Activated CD8-positive, alpha-beta memory T cell treated with anti-CD3 and anti-CD28 coated beads, Interleukin-2, amount 50 U/mL, for 48 hours (primary cell): ENCODE measurements at regions not wholly inside any gene's neighbourhood (a gene's known extent, or its start where the extent isn't known, plus 50 kb on each side); places are given as distances from the start of the nearest gene placed in this dataset.

ENCODE experiments used
- DNase-seq: peaks from one replicate; pipeline ENCODE4 v3.0.0-alpha.2; 2020

DNA sequence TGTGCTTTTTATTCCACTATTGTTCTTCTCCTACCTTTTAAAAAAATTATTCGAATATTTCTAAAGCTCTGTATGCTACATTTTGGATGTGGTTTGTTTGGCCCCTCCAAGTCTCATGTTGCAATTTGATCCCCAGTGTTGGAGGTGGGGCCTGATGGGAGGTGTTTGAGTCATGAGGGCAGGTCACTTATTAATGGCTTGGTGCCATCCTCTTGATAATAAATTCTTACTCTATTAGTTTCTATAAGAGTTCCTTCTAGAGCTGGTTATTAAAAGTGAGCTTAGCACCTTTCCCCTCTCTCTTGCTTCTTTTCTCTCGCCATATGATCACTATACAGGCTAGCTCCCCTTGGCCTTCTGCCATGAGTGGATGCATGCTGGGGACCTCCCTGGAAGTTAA, 445.6 kb upstream of the PDE3A start:
- no peak for DNase-seq

DNA sequence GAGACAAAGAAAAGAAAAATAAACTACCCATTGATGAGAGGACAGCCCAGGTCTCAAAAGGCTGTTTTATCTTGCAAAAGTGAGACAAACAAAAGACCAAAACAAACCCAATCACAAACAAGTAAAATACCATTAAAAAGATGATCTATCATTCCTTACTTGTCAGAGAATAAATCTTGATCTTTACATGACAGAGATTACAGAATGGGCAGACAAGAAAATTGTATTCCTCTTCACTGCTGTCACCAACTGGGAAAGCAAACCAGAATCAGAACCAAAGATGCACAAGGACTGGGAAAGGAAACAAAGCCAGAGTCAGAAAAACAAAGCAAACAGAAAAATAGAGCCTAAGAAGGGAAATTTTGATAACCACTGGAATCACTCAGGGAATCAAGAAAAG, 444.0 kb upstream of the PDE3A start:
- no peak for DNase-seq

GRCh38 chr12:19925841-19926240, 442.5 kb upstream of the PDE3A start:
- no peak for DNase-seq

- DNase-seq, result no peak
These were observed 442.1 kb upstream of the PDE3A start for GRCh38 chr12:19926266-19926665.

DNA sequence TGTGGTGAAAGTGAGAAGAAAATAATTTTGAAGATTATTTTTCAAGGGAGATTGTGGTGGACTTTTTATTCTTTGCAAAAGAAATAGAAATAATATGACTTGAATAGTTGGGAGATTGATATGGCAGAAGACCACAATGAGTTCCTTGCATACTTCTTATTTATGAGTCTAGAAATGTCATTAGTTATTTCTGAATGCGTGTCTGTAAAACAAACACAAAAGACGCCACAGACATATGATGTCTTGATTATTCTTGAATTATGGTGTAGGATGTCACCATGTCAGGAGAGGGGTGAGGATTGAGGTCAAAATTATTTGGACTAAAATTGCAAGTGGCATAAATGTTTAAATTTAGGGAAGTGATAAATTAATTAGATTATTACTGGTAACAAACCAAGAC, 440.7 kb upstream of the PDE3A start:
- DNase-seq, result no peak

DNA sequence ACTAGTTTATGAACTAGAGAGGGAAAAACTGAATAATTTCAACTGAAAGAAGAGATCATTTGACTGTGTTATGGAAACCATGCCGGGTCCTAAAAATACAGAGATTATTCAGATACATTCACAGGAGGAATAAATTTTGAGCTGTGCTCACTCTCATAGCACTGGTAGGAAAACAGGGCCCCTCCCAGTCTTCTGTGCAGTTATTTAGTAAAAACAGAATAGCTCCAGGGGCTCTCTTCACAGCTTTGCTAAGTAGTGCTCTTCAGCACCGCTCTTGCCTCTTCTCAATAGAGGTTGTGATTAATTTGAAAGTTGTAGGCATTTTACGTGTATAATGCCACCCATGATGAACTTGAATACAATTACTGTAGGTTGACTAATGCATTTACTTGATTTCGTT, 435.9 kb upstream of the PDE3A start:
- DNase-seq, result no peak

- no peak for DNase-seq
These were observed 434.4 kb upstream of the PDE3A start for GRCh38 chr12:19933924-19934323.

DNA sequence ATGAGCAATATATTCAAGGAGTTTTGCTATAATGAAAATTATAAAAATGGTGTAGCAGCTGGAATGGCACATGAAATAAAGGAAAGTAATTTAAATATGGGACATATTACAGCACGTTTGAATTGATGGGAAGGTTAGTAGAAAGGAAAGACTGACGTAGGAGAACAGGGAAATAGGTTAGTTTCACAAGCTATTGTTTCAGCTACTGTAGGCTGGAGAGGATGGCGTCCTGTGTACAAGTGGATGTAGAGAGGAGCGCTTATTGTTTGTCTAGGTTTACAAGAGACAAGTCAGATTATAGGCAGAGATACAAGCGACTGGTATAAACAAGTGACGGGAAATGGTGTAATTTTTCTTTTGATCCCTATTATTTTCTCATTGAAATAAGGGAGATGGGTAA, 431.2 kb upstream of the PDE3A start:
- DNase-seq, result no peak

DNA sequence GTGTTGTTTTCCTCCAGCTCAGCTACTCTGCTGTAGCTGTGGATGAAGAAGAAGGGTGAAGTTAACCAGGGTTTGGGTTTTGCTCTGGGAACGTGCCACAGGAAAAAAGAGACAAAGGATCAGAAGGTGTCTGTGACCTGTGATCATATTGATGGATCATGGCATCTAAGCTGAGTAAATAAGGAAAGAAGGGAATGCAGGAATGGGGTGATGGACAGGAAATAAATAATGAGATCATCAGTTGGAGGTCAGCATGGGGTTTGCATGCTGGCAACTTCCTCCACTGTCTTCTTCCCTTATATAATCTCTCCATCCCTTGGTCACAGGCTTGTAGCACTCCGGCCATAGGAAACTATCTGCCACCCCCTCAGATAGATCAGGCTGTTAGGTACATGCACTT, 430.3 kb upstream of the PDE3A start:
- DNase-seq, result no peak

DNA sequence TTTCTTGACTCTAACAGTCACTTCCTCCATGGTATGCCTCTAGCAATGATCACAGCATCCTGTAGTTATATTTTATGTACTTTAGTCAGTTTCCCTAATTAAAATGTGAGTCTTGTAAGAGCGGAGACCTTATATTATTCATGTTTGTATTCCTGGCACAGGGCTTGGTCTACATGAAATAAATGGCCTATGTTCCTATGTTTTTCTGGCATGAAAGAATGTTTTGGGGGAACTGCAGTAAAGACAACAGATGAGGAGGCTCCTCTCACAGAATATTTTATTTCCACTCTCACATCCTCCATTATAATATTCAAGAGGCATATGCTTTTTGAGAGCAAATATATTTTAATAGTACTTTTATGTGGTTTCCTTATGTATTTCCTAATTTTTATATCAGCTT, 429.8 kb upstream of the PDE3A start:
- no peak for DNase-seq

- DNase-seq, result no peak
These were observed 428.1 kb upstream of the PDE3A start for GRCh38 chr12:19940267-19940666.

DNA sequence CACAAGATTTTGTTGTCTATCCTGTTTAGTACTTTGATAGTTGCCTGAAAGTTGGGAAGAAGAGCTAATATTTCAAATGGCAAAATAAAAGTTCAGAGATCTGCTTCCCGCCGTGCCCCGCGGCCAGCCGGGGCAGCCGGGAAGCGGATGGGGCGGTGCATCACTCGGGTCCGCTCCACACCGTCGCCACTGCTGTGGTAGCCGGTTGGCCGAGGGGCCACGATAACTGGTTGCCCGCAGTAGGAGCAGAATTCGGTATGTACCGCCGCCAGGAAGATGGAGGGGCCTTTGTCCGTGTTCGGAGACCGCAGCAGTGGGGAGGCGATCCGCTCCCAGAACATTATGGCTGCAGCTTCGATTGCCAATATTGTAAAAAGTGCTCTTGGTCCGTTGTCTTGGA, 427.2 kb upstream of the PDE3A start:
- DNase-seq, result no peak

DNA sequence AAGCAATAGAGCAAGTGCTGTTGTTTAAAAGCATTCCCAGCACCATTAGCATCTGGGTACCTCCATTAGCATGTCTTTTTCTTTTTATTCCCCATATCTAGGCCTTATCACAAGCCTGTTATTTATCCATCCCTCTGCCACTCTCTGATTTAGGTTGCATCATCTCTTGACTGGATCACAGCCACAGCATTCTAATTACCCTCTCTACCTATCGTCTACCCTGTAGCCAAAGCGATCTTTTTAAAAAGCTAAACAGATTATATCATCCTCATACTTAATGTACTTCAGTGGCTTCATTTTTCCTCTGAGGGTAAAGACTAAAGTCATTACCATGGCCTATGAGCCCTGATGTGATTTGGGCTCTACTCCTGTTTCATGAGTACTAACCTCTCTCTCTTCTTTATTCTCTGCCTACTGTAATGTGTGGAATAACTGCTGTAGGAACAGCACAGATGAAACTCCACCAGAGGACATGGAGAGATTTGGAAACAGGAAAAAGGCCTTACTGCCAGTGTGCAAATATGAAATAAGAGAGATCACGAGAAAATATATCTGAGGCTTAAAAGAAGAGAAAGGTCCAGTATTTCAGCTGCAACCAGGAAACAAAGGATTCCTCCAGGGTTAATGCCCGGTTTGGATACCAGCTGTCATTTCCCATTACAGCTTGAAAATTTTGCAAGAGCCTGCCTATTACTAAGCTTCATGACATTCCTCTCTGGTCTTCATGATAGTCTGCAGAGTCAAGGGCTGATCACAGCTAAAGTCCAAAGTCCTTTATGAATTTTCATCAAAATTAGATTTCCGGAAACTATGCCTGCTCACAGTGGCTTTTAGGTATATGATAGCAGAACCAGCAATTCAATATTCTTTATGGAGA, 422.5 kb upstream of the PDE3A start:
- DNase-seq, result no peak

GRCh38 chr12:19946550-19946949, 421.8 kb upstream of the PDE3A start:
- no peak for DNase-seq

- DNase-seq, result no peak
These were observed 421.0 kb upstream of the PDE3A start for GRCh38 chr12:19947344-19947743.

GRCh38 chr12:19951664-19952063, 416.7 kb upstream of the PDE3A start:
- no peak for DNase-seq

DNA sequence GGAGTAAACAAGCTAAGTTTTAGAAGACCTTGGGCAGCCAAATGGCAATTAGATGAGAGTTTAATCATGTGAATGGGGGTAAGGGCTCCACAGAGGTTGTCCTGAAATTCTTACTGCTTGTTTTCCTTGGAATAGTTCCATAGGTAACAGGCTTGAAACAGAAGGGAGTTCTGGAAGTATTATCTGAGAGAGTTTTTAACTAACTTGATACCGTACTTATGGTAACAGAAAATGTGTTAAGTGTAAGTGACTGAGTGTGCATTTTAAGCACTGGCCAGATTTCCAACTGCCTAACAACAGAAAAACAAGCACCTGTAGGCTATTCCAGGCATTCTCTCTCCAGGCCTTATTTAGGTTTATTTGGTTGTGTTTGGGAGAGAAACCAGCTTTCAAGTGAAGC, 414.6 kb upstream of the PDE3A start:
- DNase-seq, result no peak

DNA sequence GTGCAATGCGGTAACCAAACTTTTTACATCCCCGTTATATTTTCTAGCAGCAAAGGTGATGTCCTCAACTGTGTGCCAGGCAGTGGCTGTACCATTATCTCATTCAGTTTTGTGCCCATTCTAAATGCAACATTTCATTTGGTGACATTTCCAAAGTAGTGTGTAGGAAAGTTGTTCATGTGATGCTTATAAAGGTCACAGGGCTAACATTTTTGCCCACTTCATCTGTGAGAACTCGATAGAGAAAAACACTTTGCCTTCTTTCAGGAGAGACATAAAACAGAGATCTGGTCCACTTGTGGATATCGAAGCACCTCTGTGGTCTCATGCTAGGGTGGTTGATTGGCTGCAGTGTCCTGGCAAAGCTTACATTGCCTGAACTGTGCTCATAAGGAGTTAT, 414.2 kb upstream of the PDE3A start:
- no peak for DNase-seq

GRCh38 chr12:19957308-19958125, 410.8 kb upstream of the PDE3A start:
- no peak for DNase-seq

- DNase-seq, result no peak
These were observed 409.9 kb upstream of the PDE3A start for GRCh38 chr12:19958389-19958788.

- DNase-seq, result no peak
These were observed 409.0 kb upstream of the PDE3A start for GRCh38 chr12:19959353-19959752.

- DNase-seq, result no peak
These were observed 407.8 kb upstream of the PDE3A start for GRCh38 chr12:19960527-19960926.

DNA sequence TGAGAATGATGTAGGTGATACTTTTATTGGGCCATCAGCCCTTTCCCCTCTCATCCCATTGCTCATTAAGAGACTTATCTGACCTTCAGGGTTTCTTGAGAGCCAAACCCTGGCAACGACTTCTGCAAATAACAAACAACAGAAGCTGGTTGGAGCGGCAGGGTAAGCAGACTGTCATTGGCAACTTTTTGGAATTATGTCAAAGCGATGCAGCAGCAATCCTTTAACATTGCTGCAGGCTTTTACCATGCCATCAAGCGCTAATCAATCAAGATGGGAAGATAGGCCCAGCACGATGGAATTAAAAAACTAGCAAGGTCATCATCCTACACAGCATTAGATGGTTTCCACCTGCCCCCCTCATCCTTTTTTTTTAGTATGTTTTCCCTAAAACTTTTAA, 406.1 kb upstream of the PDE3A start:
- no peak for DNase-seq

GRCh38 chr12:19963972-19964371, 404.4 kb upstream of the PDE3A start:
- DNase-seq, result no peak
